IMR-90 (cell line): ENCODE measurements at regions not wholly inside any gene's neighbourhood (a gene's known extent, or its start where the extent isn't known, plus 50 kb on each side); places are given as distances from the start of the nearest gene placed in this dataset.

Source experiments
- BHLHE40 ChIP-seq: fragments of 150-350 bp; IDR thresholded peaks from 2 replicates; pipeline ENCODE4 v1.6.1; 2016; ENCODE audit warnings: mild to moderate bottlenecking, low read depth, low read length
- CHD1 ChIP-seq: IDR thresholded peaks from 2 replicates; pipeline ENCODE4 v1.6.1; 2012; ENCODE audit warnings: low read depth, low read length, improper control_type of control experiment
- CTCF ChIP-seq: conservative IDR thresholded peaks from 2 replicates; pipeline ENCODE4 v1.5.1; 2012; ENCODE audit warnings: mild to moderate bottlenecking, low read depth, low read length, improper control_type of control experiment
- MAZ ChIP-seq: IDR thresholded peaks from 2 replicates; pipeline ENCODE4 v1.6.1; 2012; ENCODE audit warnings: low read depth, mild to moderate bottlenecking, low read length, improper control_type of control experiment, moderate library complexity, borderline replicate concordance
- MXI1 ChIP-seq: IDR thresholded peaks from 2 replicates; pipeline ENCODE4 v1.6.1; 2012; ENCODE audit warnings: low read depth, mild to moderate bottlenecking, low read length, moderate library complexity, borderline replicate concordance
- NFE2L2 ChIP-seq: fragments of 150-350 bp; IDR thresholded peaks from 2 replicates; pipeline ENCODE4 v1.6.1; 2016; ENCODE audit warnings: low read depth, mild to moderate bottlenecking, low read length
- POLR2A ChIP-seq: IDR thresholded peaks from 2 replicates; pipeline ENCODE4 v1.6.1; 2012; ENCODE audit warnings: mild to moderate bottlenecking, low read depth, low read length
- RAD21 ChIP-seq: IDR thresholded peaks from 2 replicates; pipeline ENCODE4 v1.6.1; 2012; ENCODE audit warnings: low read length, improper control_type of control experiment
- RFX5 ChIP-seq: IDR thresholded peaks from 2 replicates; pipeline ENCODE4 v1.8.0; 2012; ENCODE audit warnings: low read depth, mild to moderate bottlenecking, low read length, moderate library complexity
- SMC3 ChIP-seq: fragments of 150-350 bp; IDR thresholded peaks from 2 replicates; pipeline ENCODE4 v1.6.1; 2016; ENCODE audit warnings: low read depth, mild to moderate bottlenecking, antibody characterized with exemption, low read length, moderate library complexity
- USF2 ChIP-seq: fragments of 150-350 bp; IDR thresholded peaks from 2 replicates; pipeline ENCODE4 v1.6.1; 2017; ENCODE audit warnings: mild to moderate bottlenecking, antibody characterized with exemption, low read length, low read depth

DNA sequence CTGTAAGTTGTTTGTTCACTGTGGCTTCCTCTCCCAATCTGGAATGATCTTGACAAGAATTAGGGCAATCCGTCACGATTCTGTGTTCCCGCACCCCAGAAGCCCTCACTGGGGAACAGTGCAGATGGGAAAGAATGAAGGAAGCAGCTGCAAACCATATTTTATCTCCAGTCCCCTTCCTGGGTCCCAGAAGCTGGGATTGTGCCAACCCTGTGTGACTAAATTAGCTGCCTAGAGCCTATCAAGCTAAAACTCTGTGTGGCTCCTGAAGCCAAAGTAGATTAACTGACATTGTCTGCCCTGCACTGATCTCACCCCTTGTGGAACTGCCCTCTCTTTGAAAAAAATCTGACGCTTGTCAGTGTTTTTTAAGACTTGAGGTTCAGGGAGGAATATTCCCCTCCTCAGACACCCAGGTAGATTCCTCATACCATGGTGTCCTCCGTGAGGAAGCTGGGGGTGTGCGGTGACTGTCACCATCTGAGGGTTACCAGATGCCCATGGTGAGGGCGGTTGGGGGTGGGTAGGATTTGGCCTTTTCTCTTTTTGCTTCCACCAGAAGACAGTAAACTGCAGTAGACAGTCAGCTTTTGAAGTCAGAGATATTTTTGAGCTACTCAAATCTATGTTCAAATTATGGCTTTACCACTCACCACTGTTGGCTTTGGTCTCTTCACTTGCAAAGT is 358.3 kb upstream of the TPM1 start:
- TF ChIP-seq MXI1, result no peak
- TF ChIP-seq POLR2A, result no peak
- no peak for TF ChIP-seq CTCF
- no peak for TF ChIP-seq RAD21
- no peak for TF ChIP-seq RFX5
- TF ChIP-seq SMC3, result no peak
- no peak for TF ChIP-seq NFE2L2
- no peak for TF ChIP-seq MAZ
- no peak for TF ChIP-seq USF2
- TF ChIP-seq CHD1, result no peak
- no peak for TF ChIP-seq BHLHE40
